Tibial nerve (tissue), 4 donors: ENCODE measurements at regions not wholly inside any gene's neighbourhood (a gene's known extent, or its start where the extent isn't known, plus 50 kb on each side); places are given as distances from the start of the nearest gene placed in this dataset.

ENCODE experiments used
- EP300 ChIP-seq, 2 donors: sonication (generic); formaldehyde crosslinking; IDR thresholded peaks; one replicate each; pipeline ENCODE4 v1.6.1; 2017; ENCODE audit warnings: antibody characterized with exemption in 2 of 2, mild to moderate bottlenecking in 1 of 2
- POLR2A ChIP-seq, 2 donors: fragments of 450-650 bp; IDR thresholded peaks; one replicate each; pipeline ENCODE4 v1.6.1; 2017; ENCODE audit warnings: antibody characterized with exemption in 2 of 2, mild to moderate bottlenecking in 2 of 2, moderate library complexity in 2 of 2
- TF ChIP-seq, protein P1 (sequence below), 5 experiments: fragments of 200-600 bp in 3 of 5; fragments of 450-650 bp in 2 of 5; sonication (generic) in 3 of 5; IDR thresholded peaks; one replicate each; pipeline ENCODE4 v1.5.1; 2016 to 2019; ENCODE audit warnings: antibody characterized with exemption in 5 of 5, mild to moderate bottlenecking in 3 of 5, moderate library complexity in 2 of 5

DNA sequence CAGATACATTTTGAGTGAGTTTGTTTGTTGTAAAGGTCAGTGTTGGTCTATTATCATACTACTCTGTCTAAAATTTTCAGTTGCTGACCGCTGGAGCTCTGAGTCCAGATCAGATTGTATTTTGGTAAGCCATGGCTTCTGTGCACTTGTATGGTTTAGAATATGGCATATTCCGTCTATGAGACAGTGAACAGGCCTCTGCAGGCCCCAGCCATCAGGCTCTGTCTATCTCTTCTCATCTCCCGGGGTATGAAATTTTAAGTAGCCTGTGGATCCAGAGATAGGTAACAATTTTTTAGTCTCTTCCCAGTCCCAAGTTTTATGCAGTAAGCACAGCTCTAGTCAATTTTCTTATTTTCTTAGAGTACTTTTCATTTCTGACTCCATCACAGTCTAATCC, 1929.1 kb upstream of the SEL1L start:
- TF ChIP-seq, protein P1, sequence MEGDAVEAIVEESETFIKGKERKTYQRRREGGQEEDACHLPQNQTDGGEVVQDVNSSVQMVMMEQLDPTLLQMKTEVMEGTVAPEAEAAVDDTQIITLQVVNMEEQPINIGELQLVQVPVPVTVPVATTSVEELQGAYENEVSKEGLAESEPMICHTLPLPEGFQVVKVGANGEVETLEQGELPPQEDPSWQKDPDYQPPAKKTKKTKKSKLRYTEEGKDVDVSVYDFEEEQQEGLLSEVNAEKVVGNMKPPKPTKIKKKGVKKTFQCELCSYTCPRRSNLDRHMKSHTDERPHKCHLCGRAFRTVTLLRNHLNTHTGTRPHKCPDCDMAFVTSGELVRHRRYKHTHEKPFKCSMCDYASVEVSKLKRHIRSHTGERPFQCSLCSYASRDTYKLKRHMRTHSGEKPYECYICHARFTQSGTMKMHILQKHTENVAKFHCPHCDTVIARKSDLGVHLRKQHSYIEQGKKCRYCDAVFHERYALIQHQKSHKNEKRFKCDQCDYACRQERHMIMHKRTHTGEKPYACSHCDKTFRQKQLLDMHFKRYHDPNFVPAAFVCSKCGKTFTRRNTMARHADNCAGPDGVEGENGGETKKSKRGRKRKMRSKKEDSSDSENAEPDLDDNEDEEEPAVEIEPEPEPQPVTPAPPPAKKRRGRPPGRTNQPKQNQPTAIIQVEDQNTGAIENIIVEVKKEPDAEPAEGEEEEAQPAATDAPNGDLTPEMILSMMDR (IDR thresholded peaks at IDR 0.05), result no peak
- no peak for TF ChIP-seq POLR2A (IDR thresholded peaks at IDR 0.05)
- no peak for TF ChIP-seq EP300 (IDR thresholded peaks at IDR 0.05)
